IMR-90 (cell line): ENCODE measurements at regions not wholly inside any gene's neighbourhood (a gene's known extent, or its start where the extent isn't known, plus 50 kb on each side); places are given as distances from the start of the nearest gene placed in this dataset.

ENCODE experiments used
- BHLHE40 ChIP-seq: fragments of 150-350 bp; IDR thresholded peaks from 2 replicates; pipeline ENCODE4 v1.6.1; 2016; ENCODE audit warnings: mild to moderate bottlenecking, low read depth, low read length
- CEBPB ChIP-seq: IDR thresholded peaks from 2 replicates; pipeline ENCODE4 v1.6.1; 2012; ENCODE audit warnings: low read depth, low read length, improper control_type of control experiment
- CTCF ChIP-seq: conservative IDR thresholded peaks from 2 replicates; pipeline ENCODE4 v1.5.1; 2012; ENCODE audit warnings: mild to moderate bottlenecking, low read depth, low read length, improper control_type of control experiment
- ELK1 ChIP-seq: fragments of 150-350 bp; IDR thresholded peaks from 2 replicates; pipeline ENCODE4 v1.6.1; 2016; ENCODE audit warnings: low read depth, mild to moderate bottlenecking, low read length, moderate library complexity, borderline replicate concordance
- POLR2A ChIP-seq: IDR thresholded peaks from 2 replicates; pipeline ENCODE4 v1.6.1; 2012; ENCODE audit warnings: mild to moderate bottlenecking, low read depth, low read length
- SMC3 ChIP-seq: fragments of 150-350 bp; IDR thresholded peaks from 2 replicates; pipeline ENCODE4 v1.6.1; 2016; ENCODE audit warnings: low read depth, mild to moderate bottlenecking, antibody characterized with exemption, low read length, moderate library complexity

GRCh38 chr2:136332436-136333095 is 214.6 kb upstream of the CXCR4 start:
- TF ChIP-seq CTCF, result no peak
- TF ChIP-seq ELK1, result no peak
- no peak for TF ChIP-seq POLR2A
- no peak for TF ChIP-seq SMC3
- no peak for TF ChIP-seq CEBPB
- TF ChIP-seq BHLHE40, result no peak
